Neural cell (in vitro differentiated cells): ENCODE measurements at regions not wholly inside any gene's neighbourhood (a gene's known extent, or its start where the extent isn't known, plus 50 kb on each side); places are given as distances from the start of the nearest gene placed in this dataset.

ENCODE experiments used
- EP300 ChIP-seq: fragments of 450-650 bp; conservative IDR thresholded peaks from 2 replicates; pipeline ENCODE4 v1.6.1; 2014; ENCODE audit warnings: antibody characterized with exemption, mild to moderate bottlenecking, moderate library complexity; ENCODE audit not compliant: poor library complexity, severe bottlenecking
- EZH2 ChIP-seq: fragments of 200-600, 300-800 bp; shearing (Covaris generic), sonication (generic); IDR thresholded peaks from 2 replicates; pipeline ENCODE4 v1.6.1; 2014; ENCODE audit warnings: antibody characterized with exemption, low read length, borderline replicate concordance, mild to moderate bottlenecking; ENCODE audit not compliant: insufficient read depth, poor library complexity, severe bottlenecking
- TF ChIP-seq, protein P1 (sequence below): fragments of 450-650 bp; IDR thresholded peaks from 2 replicates; pipeline ENCODE4 v1.5.1; 2014; ENCODE audit warnings: antibody characterized with exemption, mild to moderate bottlenecking, moderate library complexity; ENCODE audit not compliant: poor library complexity, severe bottlenecking

DNA sequence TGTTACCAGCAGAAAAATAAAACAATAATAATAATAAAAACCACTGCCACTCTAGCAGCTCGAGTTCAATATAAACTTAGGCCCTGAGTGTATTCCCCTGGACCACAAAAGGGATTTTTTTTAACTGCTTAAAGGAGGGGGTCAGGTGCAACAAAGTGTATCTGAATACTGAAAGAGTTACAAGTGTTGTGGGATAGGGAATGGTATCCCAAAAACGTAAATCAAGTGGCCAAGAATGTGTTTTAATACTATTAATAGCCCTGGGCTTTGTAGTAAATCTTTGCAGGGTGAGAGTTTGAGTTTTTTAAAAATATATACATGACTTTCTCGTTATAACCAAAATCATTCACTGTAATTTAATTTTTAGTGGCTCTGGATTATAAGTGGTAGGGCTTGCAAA lies 860.1 kb upstream of the INTU start:
- TF ChIP-seq, protein P1, sequence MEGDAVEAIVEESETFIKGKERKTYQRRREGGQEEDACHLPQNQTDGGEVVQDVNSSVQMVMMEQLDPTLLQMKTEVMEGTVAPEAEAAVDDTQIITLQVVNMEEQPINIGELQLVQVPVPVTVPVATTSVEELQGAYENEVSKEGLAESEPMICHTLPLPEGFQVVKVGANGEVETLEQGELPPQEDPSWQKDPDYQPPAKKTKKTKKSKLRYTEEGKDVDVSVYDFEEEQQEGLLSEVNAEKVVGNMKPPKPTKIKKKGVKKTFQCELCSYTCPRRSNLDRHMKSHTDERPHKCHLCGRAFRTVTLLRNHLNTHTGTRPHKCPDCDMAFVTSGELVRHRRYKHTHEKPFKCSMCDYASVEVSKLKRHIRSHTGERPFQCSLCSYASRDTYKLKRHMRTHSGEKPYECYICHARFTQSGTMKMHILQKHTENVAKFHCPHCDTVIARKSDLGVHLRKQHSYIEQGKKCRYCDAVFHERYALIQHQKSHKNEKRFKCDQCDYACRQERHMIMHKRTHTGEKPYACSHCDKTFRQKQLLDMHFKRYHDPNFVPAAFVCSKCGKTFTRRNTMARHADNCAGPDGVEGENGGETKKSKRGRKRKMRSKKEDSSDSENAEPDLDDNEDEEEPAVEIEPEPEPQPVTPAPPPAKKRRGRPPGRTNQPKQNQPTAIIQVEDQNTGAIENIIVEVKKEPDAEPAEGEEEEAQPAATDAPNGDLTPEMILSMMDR: no peak
- TF ChIP-seq EP300: no peak
- TF ChIP-seq EZH2: no peak
